ENCODE measurements at regions not wholly inside any gene's neighbourhood (a gene's known extent, or its start where the extent isn't known, plus 50 kb on each side); places are given as distances from the start of the nearest gene placed in this dataset.

GRCh38 chr2:158917121-158917520, 51.3 kb upstream of the TANC1 start:
- no peak for TF ChIP-seq CTCF (IDR thresholded peaks at IDR 0.05; ENCODE audit: partially characterized antibody, unreplicated experiment)
- H3K4me1 Mint-ChIP-seq (ENCODE audit: low read depth, unreplicated experiment) = no peaks in the 10 kb centered on the region
- no peaks in the 10 kb centered on the region for H3K36me3 Mint-ChIP-seq (ENCODE audit: unreplicated experiment)
- H3K9me3 Mint-ChIP-seq (ENCODE audit: unreplicated experiment) = peaks cover 2% of the 10 kb centered on the region
- no peak overlapping the region for H3K27ac Mint-ChIP-seq (ENCODE audit: unreplicated experiment)
- H3K4me3 Mint-ChIP-seq (ENCODE audit: unreplicated experiment) = no peak overlapping the region
- H3K27me3 Mint-ChIP-seq (ENCODE audit: unreplicated experiment) = peaks cover 3% of the 10 kb centered on the region
- no peak for DNase-seq

GRCh38 chr2:158918452-158918851, 50.0 kb upstream of the TANC1 start:
- Mint-ChIP-seq H3K27me3 (ENCODE audit: unreplicated experiment) (peaks cover 3% of the 10 kb centered on the region), H3K4me3 (ENCODE audit: unreplicated experiment) (no peak overlapping the region), H3K9me3 (ENCODE audit: unreplicated experiment) (no peaks in the 10 kb centered on the region), H3K4me1 (ENCODE audit: low read depth, unreplicated experiment) (no peaks in the 10 kb centered on the region), H3K27ac (ENCODE audit: unreplicated experiment) (no peak overlapping the region), H3K36me3 (ENCODE audit: unreplicated experiment) (no peaks in the 10 kb centered on the region)
- no peak for TF ChIP-seq CTCF (IDR thresholded peaks at IDR 0.05; ENCODE audit: partially characterized antibody, unreplicated experiment)
- no peak for DNase-seq

Measured in glutamatergic neuron (in vitro differentiated cells).